GM19467 (cell line): ENCODE measurements at regions not wholly inside any gene's neighbourhood (a gene's known extent, or its start where the extent isn't known, plus 50 kb on each side); places are given as distances from the start of the nearest gene placed in this dataset.

Experiments
- ATAC-seq: cut with Tn5 transposase; IDR thresholded peaks from one replicate; pipeline ENCODE4 v1.9.1; 2021; ENCODE audit warnings: mild to moderate bottlenecking, moderate library complexity; ENCODE audit not compliant: unreplicated experiment

- no peak for ATAC-seq
Measured at GRCh38 chr9:107431461-107431860, 58.1 kb downstream of the KLF4 start.

DNA sequence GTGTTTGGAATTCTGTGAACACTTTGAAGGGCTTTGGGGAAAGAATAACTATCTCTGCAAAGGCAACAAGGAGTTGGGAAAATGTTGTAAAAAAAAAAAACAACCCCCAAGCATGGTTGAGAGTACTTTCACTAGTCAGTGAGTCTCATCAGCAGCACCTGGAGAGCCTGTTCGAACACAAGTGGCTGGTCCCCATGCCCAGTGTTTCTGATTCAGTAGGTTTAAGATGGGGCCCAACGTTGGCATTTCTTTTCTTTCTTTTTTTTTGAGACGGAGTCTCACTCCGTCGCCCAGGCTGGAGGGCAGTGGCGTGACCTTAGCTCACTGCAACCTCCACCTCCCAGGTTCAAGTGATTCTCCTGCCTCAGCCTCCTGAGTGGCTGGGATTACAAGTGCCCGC is 59.5 kb downstream of the KLF4 start:
- no peak for ATAC-seq

GRCh38 chr9:107426126-107426525 is 63.4 kb downstream of the KLF4 start:
- ATAC-seq = no peak

DNA sequence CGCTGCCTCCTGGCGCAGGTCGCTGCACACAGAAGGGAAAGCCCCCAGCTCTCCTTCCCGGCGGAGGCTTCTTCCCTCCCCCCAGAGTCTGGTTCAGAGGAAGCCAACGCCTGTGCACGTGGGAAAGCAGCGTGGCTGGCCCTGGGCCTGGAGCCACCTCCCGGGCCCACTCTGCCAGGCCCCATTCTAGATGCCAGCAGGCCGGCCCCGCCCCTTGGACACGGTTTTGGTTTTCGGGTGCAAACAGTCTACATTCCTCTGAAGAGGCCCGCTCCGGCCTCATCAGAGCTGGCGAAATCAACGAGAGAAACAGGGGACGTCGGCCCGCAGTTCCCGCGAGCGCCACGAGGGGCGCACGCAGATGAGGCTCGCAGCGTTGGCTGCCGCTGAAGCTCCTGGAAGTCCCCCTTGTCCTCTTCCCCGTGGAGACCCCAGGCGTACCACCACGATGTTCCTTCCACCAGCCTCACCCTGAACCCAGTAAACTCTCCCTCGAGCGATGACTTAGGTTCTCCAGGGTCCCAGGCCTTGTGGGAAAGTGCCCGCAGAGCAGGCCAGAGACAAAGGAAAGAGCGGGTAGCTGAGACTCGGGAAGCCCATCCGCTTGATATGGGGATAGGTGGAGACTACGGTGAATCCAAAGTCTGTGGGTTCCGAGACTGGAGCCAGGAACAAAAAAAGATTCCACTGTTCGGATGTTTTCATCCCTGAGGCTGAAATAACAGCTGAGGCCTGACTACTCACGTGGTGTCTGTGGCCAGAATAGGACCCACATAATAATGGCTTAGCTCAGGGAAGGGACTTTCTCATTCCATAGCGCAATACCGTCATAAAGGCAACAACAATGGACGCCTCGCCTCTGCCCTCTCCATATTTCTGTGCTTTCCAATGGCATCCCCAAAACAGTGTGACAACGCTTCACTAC is 64.2 kb downstream of the KLF4 start:
- peak; percentile 76 for ATAC-seq

DNA sequence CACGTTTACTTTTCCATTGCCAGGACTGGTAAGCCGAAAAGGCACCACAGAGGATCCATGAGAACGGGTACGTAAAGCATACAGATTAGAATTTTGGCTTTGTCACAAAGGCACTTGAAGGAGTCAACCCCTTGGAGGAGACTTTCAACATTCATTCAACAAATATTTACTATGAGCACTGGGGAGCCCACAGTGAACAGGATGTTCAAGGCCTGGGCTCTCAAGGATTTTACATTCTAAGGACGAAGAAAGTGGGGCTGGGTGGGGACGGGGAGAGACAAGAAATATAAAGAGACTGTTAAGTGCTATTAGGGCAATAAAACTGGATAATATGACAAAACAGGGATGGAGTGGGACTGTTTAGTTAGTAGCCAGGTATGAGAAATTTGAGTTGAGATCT is 66.0 kb downstream of the KLF4 start:
- no peak for ATAC-seq

DNA sequence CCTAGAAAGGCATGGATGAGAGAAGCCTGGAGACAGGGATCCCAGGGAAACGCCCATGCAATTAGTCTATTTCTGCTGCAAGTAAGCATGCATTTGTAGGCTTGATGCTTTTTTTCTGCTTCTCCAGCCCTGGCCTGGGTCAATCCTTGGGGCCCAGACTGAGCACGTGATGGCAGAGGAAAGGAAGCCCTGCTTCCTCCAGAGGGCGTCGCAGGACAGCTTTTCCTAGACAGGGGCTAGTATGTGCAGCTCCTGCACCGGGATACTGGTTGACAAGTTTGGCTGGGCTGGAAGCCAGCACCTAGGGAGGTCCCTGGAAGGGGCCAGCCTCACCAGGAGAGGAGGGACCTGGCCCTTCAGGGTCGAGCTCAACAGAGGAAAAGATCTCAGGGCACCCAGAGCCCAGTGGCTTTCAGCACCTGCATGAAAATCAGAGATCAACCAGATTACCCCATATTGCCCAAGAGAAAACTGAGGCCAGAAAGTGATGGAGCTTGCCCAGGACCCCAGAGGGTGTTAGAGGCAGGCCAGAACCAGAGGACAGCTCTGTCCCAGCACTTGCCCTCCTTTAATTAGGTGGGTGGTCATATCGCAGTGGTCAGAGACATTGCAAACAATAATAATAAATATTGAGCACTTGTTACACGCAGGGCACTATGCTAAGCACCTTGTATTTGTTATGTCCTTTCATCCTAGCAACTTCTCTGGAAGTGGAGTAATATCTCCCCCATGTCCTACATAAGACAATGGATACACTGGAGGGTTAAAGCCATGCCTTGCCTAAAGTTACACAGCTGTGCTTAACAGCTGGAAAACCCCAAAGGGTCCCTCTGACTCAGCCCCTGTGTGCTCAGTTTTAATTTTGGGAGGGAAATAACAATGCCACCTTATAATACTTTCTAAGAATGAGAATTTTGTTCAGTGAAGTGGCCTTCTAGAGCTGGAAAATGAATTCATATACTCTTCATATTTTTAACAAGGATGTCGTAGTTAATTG is 67.1 kb downstream of the KLF4 start:
- ATAC-seq = peak; percentile 47

DNA sequence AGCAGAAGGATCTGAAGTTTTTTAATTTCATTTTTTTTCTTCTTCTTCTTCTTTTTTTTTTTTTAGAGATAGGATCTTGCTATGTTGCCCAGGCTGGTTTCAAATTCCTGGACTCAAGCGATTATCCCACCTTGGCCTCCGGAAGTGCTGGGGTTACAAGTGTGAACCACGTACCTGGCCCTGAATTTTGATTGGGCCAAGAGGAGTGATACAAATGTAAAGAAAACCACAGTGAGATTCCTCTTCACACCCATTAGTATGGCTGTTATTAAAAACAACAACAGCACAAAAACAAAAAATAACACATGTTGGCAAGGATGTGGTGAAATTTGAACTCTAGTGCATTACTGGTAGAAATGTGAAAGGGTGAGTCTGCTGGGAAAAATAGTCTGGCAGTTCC is 79.1 kb downstream of the KLF4 start:
- no peak for ATAC-seq

GRCh38 chr9:107409581-107410389 is 79.8 kb downstream of the KLF4 start:
- no peak for ATAC-seq

- no peak for ATAC-seq
Measured at GRCh38 chr9:107407675-107408074, 81.9 kb downstream of the KLF4 start.

DNA sequence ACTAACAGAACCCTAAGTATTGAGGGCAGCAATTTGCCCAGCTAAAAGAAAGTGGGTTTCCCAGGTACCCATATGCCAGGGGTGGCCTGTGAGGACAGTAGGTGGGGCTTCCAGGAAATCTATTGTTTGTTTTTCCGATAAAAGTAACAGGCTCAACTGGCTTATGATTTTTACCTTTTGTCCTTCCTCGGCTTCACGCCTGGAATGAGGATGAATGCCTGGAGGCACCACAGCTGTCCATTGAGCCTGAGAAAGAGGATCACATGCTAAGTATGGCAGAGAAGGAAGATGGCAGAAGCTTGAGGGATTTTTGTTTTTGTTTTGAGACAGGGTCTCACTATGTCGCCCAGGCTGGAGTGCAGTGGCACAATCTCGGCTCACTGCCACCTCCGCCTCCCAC is 84.1 kb downstream of the KLF4 start:
- no peak for ATAC-seq

DNA sequence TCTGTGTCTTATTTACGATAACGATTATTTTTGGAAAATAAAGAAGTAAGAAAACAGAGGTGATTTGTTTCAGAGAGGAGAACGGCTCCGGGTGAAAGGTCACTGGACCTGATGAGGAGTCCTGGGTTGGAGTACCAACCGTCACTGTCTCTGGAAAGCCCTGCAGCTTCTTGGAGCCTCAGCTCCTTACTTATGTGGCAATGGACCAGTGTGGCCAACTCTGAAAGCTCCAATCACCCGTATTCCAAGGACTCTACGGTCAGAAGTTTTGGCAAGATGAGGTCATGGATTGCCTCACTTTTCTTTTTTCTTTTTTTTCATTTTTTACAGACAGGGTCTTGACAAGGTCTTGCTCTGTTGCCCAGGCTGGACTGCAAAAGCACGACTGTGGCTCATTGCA is 84.8 kb downstream of the KLF4 start:
- no peak for ATAC-seq

GRCh38 chr9:107404161-107404560 is 85.4 kb downstream of the KLF4 start:
- no peak for ATAC-seq

GRCh38 chr9:107397076-107398044 is 92.2 kb downstream of the KLF4 start:
- ATAC-seq = no peak

GRCh38 chr9:107394264-107394663 is 95.3 kb downstream of the KLF4 start:
- ATAC-seq = no peak

DNA sequence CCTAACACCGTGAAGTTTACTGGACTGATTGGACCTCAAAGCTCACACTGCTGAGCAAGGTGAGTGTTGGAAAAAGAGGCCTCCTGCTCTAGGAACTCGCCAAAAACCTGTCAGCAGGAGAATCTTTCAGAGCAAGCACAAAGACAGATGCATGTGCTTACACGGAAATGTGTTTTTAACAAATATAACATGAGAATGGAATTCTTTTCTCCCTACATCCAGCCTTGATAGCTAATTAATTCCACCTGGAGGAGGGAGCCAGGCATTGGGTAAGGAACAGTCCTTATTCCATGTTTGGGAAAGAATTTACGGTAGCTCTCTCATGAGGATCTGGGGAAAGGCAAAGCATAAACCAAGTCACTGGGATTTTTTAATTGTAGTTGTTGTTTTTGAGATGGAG is 98.8 kb downstream of the KLF4 start:
- ATAC-seq = no peak

DNA sequence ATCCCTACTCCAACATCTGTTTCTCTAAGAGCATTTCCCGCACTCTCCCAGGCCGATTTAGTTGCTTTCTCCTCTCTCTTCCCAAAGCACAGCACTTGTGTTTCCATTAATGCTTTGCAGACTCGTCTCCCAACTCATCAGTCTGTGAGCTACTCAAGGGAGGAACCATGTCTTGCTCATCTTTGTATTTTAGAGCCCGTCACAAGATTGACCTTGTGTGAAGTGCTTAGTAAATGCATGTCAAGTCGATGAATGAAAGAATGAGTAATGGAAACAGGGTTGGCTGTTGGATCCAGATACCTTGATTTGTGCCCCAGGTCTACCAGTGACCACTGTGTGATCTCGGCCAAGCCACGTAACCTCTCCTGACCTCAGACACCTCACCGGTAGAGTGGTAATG is 99.3 kb downstream of the KLF4 start:
- ATAC-seq = no peak

DNA sequence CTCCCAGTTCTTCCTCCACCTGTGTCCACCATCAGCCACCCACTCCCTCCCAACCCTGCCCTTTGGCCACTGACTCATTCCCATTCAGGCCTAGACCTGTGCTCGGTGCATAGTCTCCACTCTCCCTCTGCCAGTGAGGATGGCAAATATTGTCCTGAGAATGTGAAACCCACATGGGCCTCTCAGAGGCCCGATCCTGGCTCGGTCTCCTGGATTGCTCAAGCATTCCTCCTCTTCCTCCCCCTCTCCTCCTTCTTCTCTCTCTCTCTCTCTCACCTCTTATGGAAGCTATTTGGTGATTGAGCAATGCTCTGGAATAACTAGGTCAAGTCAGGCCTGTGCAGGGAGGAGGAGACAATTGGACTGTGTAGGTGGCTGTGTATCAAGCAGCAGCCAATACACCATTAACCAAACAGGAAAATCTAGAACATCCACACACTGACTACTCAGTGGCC is 99.9 kb downstream of the KLF4 start:
- ATAC-seq = no peak

- no peak for ATAC-seq
Measured at GRCh38 chr9:107388890-107389289, 100.7 kb downstream of the KLF4 start.

GRCh38 chr9:107387409-107387808 is 102.2 kb downstream of the KLF4 start:
- ATAC-seq = no peak

DNA sequence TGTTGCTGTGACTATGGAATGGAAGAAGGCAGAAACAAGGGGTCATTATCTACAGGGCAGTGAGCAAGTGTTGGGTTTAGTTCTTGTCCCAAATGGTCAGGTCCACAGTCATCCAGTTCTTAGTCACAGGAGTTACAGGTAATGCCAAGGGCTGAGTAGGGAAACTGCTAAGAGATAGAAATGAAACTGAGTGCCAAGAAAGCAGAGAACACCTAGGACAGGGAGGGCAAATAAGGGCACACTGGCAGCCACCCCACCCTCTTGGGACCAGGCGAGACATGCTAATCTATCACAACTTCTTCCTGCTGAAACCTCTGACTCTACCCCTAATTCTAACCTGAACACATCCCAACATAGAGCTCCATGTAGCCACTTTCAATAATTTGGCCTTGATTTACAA is 103.2 kb downstream of the KLF4 start:
- ATAC-seq = no peak
